ENCODE measurements at regions not wholly inside any gene's neighbourhood (a gene's known extent, or its start where the extent isn't known, plus 50 kb on each side); places are given as distances from the start of the nearest gene placed in this dataset.
"Not testable (repeated sequence)": the region's sequence is repeated elsewhere in the genome, so short reads cannot be mapped to it uniquely, and the experiment has no call there.

- Histone ChIP-seq H3K4me3 (ENCODE audit: extremely low read depth, insufficient read depth, low read length, poor library complexity, severe bottlenecking) (no peak overlapping the region), H3K27ac (ENCODE audit: low read depth, low read length, severe bottlenecking) (no peak overlapping the region), H3K9me3 (ENCODE audit: control insufficient read depth, low read length) (no peaks in the 10 kb centered on the region), H3K36me3 (ENCODE audit: control insufficient read depth, insufficient read depth, low read length) (no peaks in the 10 kb centered on the region), H3K4me1 (ENCODE audit: control insufficient read depth, insufficient read depth, low read length, poor library complexity, severe bottlenecking) (no peaks in the 10 kb centered on the region)
- WGBS, 2 experiments (ENCODE audit: insufficient coverage in 2 of 2) = 90 to 93% methylated on average over 2 to 3 of the region's 4 CpGs
Measured at GRCh38 chr1:47664356-47664755, 226.5 kb downstream of the FOXD2 start.

- not testable (repeated sequence) for H3K27ac ChIP-seq (ENCODE audit: low read depth, low read length, severe bottlenecking); H3K9me3 ChIP-seq (ENCODE audit: control insufficient read depth, low read length); H3K4me3 ChIP-seq (ENCODE audit: extremely low read depth, insufficient read depth, low read length, poor library complexity, severe bottlenecking); H3K36me3 ChIP-seq (ENCODE audit: control insufficient read depth, insufficient read depth, low read length); H3K4me1 ChIP-seq (ENCODE audit: control insufficient read depth, insufficient read depth, low read length, poor library complexity, severe bottlenecking)
- WGBS, 2 experiments (ENCODE audit: insufficient coverage in 2 of 2) = 91 to 96% methylated on average over 3 to 8 of the region's 8 CpGs
Measured at GRCh38 chr1:47664896-47665295, 227.1 kb downstream of the FOXD2 start.

GRCh38 chr1:47669081-47669585 is 231.3 kb downstream of the FOXD2 start:
- Histone ChIP-seq H3K4me3 (ENCODE audit: extremely low read depth, insufficient read depth, low read length, poor library complexity, severe bottlenecking) (no peak overlapping the region), H3K36me3 (ENCODE audit: control insufficient read depth, insufficient read depth, low read length) (no peaks in the 10 kb centered on the region), H3K9me3 (ENCODE audit: control insufficient read depth, low read length) (no peaks in the 10 kb centered on the region), H3K4me1 (ENCODE audit: control insufficient read depth, insufficient read depth, low read length, poor library complexity, severe bottlenecking) (no peaks in the 10 kb centered on the region), H3K27ac (ENCODE audit: low read depth, low read length, severe bottlenecking) (no peak overlapping the region)
- WGBS, 2 experiments (ENCODE audit: insufficient coverage in 2 of 2) = 74 to 83% methylated on average over 3 to 7 of the region's 10 CpGs

GRCh38 chr1:47672622-47673021 is 234.8 kb downstream of the FOXD2 start:
- H3K27ac ChIP-seq (ENCODE audit: low read depth, low read length, severe bottlenecking) = no peak overlapping the region
- no peaks in the 10 kb centered on the region for H3K4me1 ChIP-seq (ENCODE audit: control insufficient read depth, insufficient read depth, low read length, poor library complexity, severe bottlenecking)
- H3K4me3 ChIP-seq (ENCODE audit: extremely low read depth, insufficient read depth, low read length, poor library complexity, severe bottlenecking) = no peak overlapping the region
- no peaks in the 10 kb centered on the region for H3K36me3 ChIP-seq (ENCODE audit: control insufficient read depth, insufficient read depth, low read length)
- no peaks in the 10 kb centered on the region for H3K9me3 ChIP-seq (ENCODE audit: control insufficient read depth, low read length)

GRCh38 chr1:47674189-47674588 is 236.3 kb downstream of the FOXD2 start:
- Histone ChIP-seq H3K4me1 (ENCODE audit: control insufficient read depth, insufficient read depth, low read length, poor library complexity, severe bottlenecking) (no peaks in the 10 kb centered on the region), H3K36me3 (ENCODE audit: control insufficient read depth, insufficient read depth, low read length) (no peaks in the 10 kb centered on the region), H3K27ac (ENCODE audit: low read depth, low read length, severe bottlenecking) (no peak overlapping the region), H3K4me3 (ENCODE audit: extremely low read depth, insufficient read depth, low read length, poor library complexity, severe bottlenecking) (no peak overlapping the region), H3K9me3 (ENCODE audit: control insufficient read depth, low read length) (no peaks in the 10 kb centered on the region)

- H3K27ac ChIP-seq (ENCODE audit: low read depth, low read length, severe bottlenecking) = no peak overlapping the region
- 90 to 100% methylated on average over 1 to 3 of the region's 3 CpGs for whole genome bisulfite sequencing, 2 experiments (ENCODE audit: insufficient coverage in 2 of 2)
Measured at GRCh38 chr1:47675047-47675675, 237.3 kb downstream of the FOXD2 start.

GRCh38 chr1:47675721-47676120 is 237.9 kb downstream of the FOXD2 start:
- no peaks in the 10 kb centered on the region for H3K4me1 ChIP-seq (ENCODE audit: control insufficient read depth, insufficient read depth, low read length, poor library complexity, severe bottlenecking)
- WGBS, 2 experiments (ENCODE audit: insufficient coverage in 2 of 2) = 89 to 94% methylated on average over 9 to 11 of the region's 11 CpGs

More at GRCh38 chr1:47675047-47675675, 237.3 kb downstream of the FOXD2 start:
- no peaks in the 10 kb centered on the region for H3K9me3 ChIP-seq (ENCODE audit: control insufficient read depth, low read length)
- no peaks in the 10 kb centered on the region for H3K36me3 ChIP-seq (ENCODE audit: control insufficient read depth, insufficient read depth, low read length)
- no peak overlapping the region for H3K4me3 ChIP-seq (ENCODE audit: extremely low read depth, insufficient read depth, low read length, poor library complexity, severe bottlenecking)
- no peaks in the 10 kb centered on the region for H3K4me1 ChIP-seq (ENCODE audit: control insufficient read depth, insufficient read depth, low read length, poor library complexity, severe bottlenecking)

GRCh38 chr1:47676311-47677054 is 238.6 kb downstream of the FOXD2 start:
- Histone ChIP-seq H3K4me3 (ENCODE audit: extremely low read depth, insufficient read depth, low read length, poor library complexity, severe bottlenecking) (no peak overlapping the region), H3K4me1 (ENCODE audit: control insufficient read depth, insufficient read depth, low read length, poor library complexity, severe bottlenecking) (no peaks in the 10 kb centered on the region), H3K36me3 (ENCODE audit: control insufficient read depth, insufficient read depth, low read length) (no peaks in the 10 kb centered on the region), H3K27ac (ENCODE audit: low read depth, low read length, severe bottlenecking) (no peak overlapping the region), H3K9me3 (ENCODE audit: control insufficient read depth, low read length) (no peaks in the 10 kb centered on the region)
- WGBS, 2 experiments (ENCODE audit: insufficient coverage in 2 of 2) = 95 to 96% methylated on average over 6 to 13 of the region's 14 CpGs

More at GRCh38 chr1:47675721-47676120, 237.9 kb downstream of the FOXD2 start:
- H3K27ac ChIP-seq (ENCODE audit: low read depth, low read length, severe bottlenecking) = no peak overlapping the region
- no peak overlapping the region for H3K4me3 ChIP-seq (ENCODE audit: extremely low read depth, insufficient read depth, low read length, poor library complexity, severe bottlenecking)
- H3K9me3 ChIP-seq (ENCODE audit: control insufficient read depth, low read length) = no peaks in the 10 kb centered on the region
- H3K36me3 ChIP-seq (ENCODE audit: control insufficient read depth, insufficient read depth, low read length) = no peaks in the 10 kb centered on the region

GRCh38 chr1:47677241-47677940 is 239.5 kb downstream of the FOXD2 start:
- Histone ChIP-seq H3K27ac (ENCODE audit: low read depth, low read length, severe bottlenecking) (no peak overlapping the region), H3K4me3 (ENCODE audit: extremely low read depth, insufficient read depth, low read length, poor library complexity, severe bottlenecking) (no peak overlapping the region), H3K9me3 (ENCODE audit: control insufficient read depth, low read length) (no peaks in the 10 kb centered on the region), H3K4me1 (ENCODE audit: control insufficient read depth, insufficient read depth, low read length, poor library complexity, severe bottlenecking) (no peaks in the 10 kb centered on the region), H3K36me3 (ENCODE audit: control insufficient read depth, insufficient read depth, low read length) (no peaks in the 10 kb centered on the region)
- 87% methylated on average over 13 to 24 of the region's 24 CpGs for WGBS, 2 experiments (ENCODE audit: insufficient coverage in 2 of 2)

GRCh38 chr1:47678464-47678980 is 240.7 kb downstream of the FOXD2 start:
- H3K36me3 ChIP-seq (ENCODE audit: control insufficient read depth, insufficient read depth, low read length) = no peaks in the 10 kb centered on the region
- no peaks in the 10 kb centered on the region for H3K9me3 ChIP-seq (ENCODE audit: control insufficient read depth, low read length)
- no peak overlapping the region for H3K4me3 ChIP-seq (ENCODE audit: extremely low read depth, insufficient read depth, low read length, poor library complexity, severe bottlenecking)
- 83 to 93% methylated on average over 3 to 4 of the region's 4 CpGs for WGBS, 2 experiments (ENCODE audit: insufficient coverage in 2 of 2)
- H3K27ac ChIP-seq (ENCODE audit: low read depth, low read length, severe bottlenecking) = no peak overlapping the region
- H3K4me1 ChIP-seq (ENCODE audit: control insufficient read depth, insufficient read depth, low read length, poor library complexity, severe bottlenecking) = no peaks in the 10 kb centered on the region

Data from mesodermal cell (in vitro differentiated cells).